Cerebellar cortex (tissue), 1 donor: ENCODE measurements at regions not wholly inside any gene's neighbourhood (a gene's known extent, or its start where the extent isn't known, plus 50 kb on each side); places are given as distances from the start of the nearest gene placed in this dataset.

Experiments
- DNase-seq: peaks from one replicate; pipeline ENCODE4 v3.0.0-alpha.2; 2015; ENCODE audit warnings: low spot score

- no peak for DNase-seq
Observed at GRCh38 chr9:23586906-23587305, 239.1 kb downstream of the ELAVL2 start.

GRCh38 chr9:23587433-23587832, 238.6 kb downstream of the ELAVL2 start:
- peak; percentile 36 for DNase-seq

GRCh38 chr9:23587903-23588302, 238.1 kb downstream of the ELAVL2 start:
- DNase-seq, result no peak

GRCh38 chr9:23590276-23591000, 235.6 kb downstream of the ELAVL2 start:
- no peak for DNase-seq

- DNase-seq, result no peak
Observed at GRCh38 chr9:23594421-23594820, 231.6 kb downstream of the ELAVL2 start.

GRCh38 chr9:23596913-23597634, 229.0 kb downstream of the ELAVL2 start:
- no peak for DNase-seq

GRCh38 chr9:23598994-23599393, 227.0 kb downstream of the ELAVL2 start:
- no peak for DNase-seq

GRCh38 chr9:23603311-23603710, 222.7 kb downstream of the ELAVL2 start:
- DNase-seq, result no peak

GRCh38 chr9:23606107-23606506, 219.9 kb downstream of the ELAVL2 start:
- no peak for DNase-seq

GRCh38 chr9:23608456-23608855, 217.6 kb downstream of the ELAVL2 start:
- no peak for DNase-seq

- DNase-seq, result no peak
Observed at GRCh38 chr9:23611869-23612268, 214.2 kb downstream of the ELAVL2 start.

GRCh38 chr9:23615569-23615968, 210.5 kb downstream of the ELAVL2 start:
- DNase-seq, result peak; percentile 57

GRCh38 chr9:23621188-23621587, 204.9 kb downstream of the ELAVL2 start:
- DNase-seq, result no peak

- no peak for DNase-seq
Observed at GRCh38 chr9:23621924-23622323, 204.1 kb downstream of the ELAVL2 start.

- DNase-seq, result no peak
Observed at GRCh38 chr9:23622396-23622795, 203.6 kb downstream of the ELAVL2 start.

- DNase-seq, result no peak
Observed at GRCh38 chr9:23630488-23630887, 195.6 kb downstream of the ELAVL2 start.

GRCh38 chr9:23635276-23635675, 190.8 kb downstream of the ELAVL2 start:
- no peak for DNase-seq

- DNase-seq, result no peak
Observed at GRCh38 chr9:23636199-23636598, 189.8 kb downstream of the ELAVL2 start.

GRCh38 chr9:23638011-23638410, 188.0 kb downstream of the ELAVL2 start:
- no peak for DNase-seq

- no peak for DNase-seq
Observed at GRCh38 chr9:23638837-23639426, 187.1 kb downstream of the ELAVL2 start.
